ENCODE measurements at regions not wholly inside any gene's neighbourhood (a gene's known extent, or its start where the extent isn't known, plus 50 kb on each side); places are given as distances from the start of the nearest gene placed in this dataset.

- TF ChIP-seq PKNOX1 (IDR thresholded peaks at IDR 0.05) (no peak), NFIC (IDR thresholded peaks at IDR 0.05; ENCODE audit: low read depth, low read length) (no peak)
These were observed 222.6 kb upstream of the DPYD start (continued) for GRCh38 chr1:98143403-98143802.

- FAIRE-seq, result no peak
- Histone ChIP-seq H3K79me2 (ENCODE audit: control insufficient read depth, insufficient read depth, low read length) (no peaks in the 10 kb centered on the region), H3K4me2 (ENCODE audit: control insufficient read depth, insufficient read depth) (no peak overlapping the region), H3K27me3 (replicated peaks in 1 of 2; ENCODE audit: control insufficient read depth in 2 of 2, insufficient read depth in 2 of 2, low read length in 1 of 2) (no peaks in the 10 kb centered on the region), H3K27ac (ENCODE audit: control insufficient read depth, insufficient read depth) (no peak overlapping the region), H3K4me1 (ENCODE audit: control insufficient read depth, insufficient read depth, low read length) (no peaks in the 10 kb centered on the region), H2AFZ (ENCODE audit: control insufficient read depth, low read depth, low read length) (no peak overlapping the region), H3K9ac (ENCODE audit: control insufficient read depth, insufficient read depth, low read length) (no peak overlapping the region), H3K36me3 (ENCODE audit: control insufficient read depth in 2 of 2, insufficient read depth in 2 of 2, low read length in 1 of 2) (no peaks in the 10 kb centered on the region), H3K4me3 (no peak overlapping the region), H4K20me1 (ENCODE audit: control insufficient read depth, insufficient read depth) (no peaks in the 10 kb centered on the region), H3K9me3 (replicated peaks; ENCODE audit: control insufficient read depth, insufficient read depth, low read length) (no peaks in the 10 kb centered on the region)
- BruUV-seq (replicated peaks), result no TSS peak
- CTCF ChIA-PET, result no interaction called here
- in situ Hi-C loops (cut with MboI) (no loop called here), intact Hi-C loops (cut with micrococcal nuclease; ENCODE audit: unreplicated experiment) (no loop called here)
- WGBS (ENCODE audit: insufficient coverage, insufficient replicate concordance, low lambda C conversion rate, missing lambda C conversion rate), result 5% methylated on average over 4 of the region's 4 CpGs
- SMC1A ChIA-PET (ENCODE audit: uncharacterized antibody, unreplicated experiment), result no interaction called here
- RAD21 ChIA-PET (ENCODE audit: unreplicated experiment), result no interaction called here
- POLR2A ChIA-PET, result no interaction called here
- no peak for DNase-seq (ENCODE audit: low read depth, low spot score)
- no peak for ATAC-seq
- TF ChIP-seq NFYA (IDR thresholded peaks at IDR 0.05; ENCODE audit: borderline replicate concordance, low read depth, low read length), result no peak
- no peak for TF ChIP-seq HDAC2 (IDR thresholded peaks at IDR 0.05)
- no peak for TF ChIP-seq IKZF2 (IDR thresholded peaks at IDR 0.05)
- no peak for TF ChIP-seq SP1 (IDR thresholded peaks at IDR 0.05; ENCODE audit: low read depth, low read length)
- no peak for TF ChIP-seq SMAD5 (IDR thresholded peaks at IDR 0.05; ENCODE audit: low read depth)
- no peak for TF ChIP-seq PAX5 (IDR thresholded peaks at IDR 0.05; ENCODE audit: borderline replicate concordance, low read depth, low read length)
- TF ChIP-seq FOS (IDR thresholded peaks at IDR 0.05; ENCODE audit: borderline replicate concordance, extremely low read depth, insufficient read length), result no peak
- TF ChIP-seq CEBPB (IDR thresholded peaks at IDR 0.05; ENCODE audit: borderline replicate concordance in 1 of 2, low read depth in 2 of 2, low read length in 2 of 2), result no peak
- TF ChIP-seq CTCF (IDR thresholded peaks at IDR 0.05 in 2 of 3, conservative IDR thresholded peaks at IDR 0.05 in 1 of 3; ENCODE audit: control insufficient read depth in 2 of 3, extremely low read depth in 1 of 3, insufficient read depth in 1 of 3, low read depth in 3 of 3, low read length in 3 of 3), result no peak
- no peak for TF ChIP-seq ATF3 (IDR thresholded peaks at IDR 0.05; ENCODE audit: borderline replicate concordance, extremely low read depth, low read depth, low read length)
- no peak for TF ChIP-seq USF1 (IDR thresholded peaks at IDR 0.05; ENCODE audit: borderline replicate concordance, extremely low read length, insufficient read depth, low read depth, low read length)
- TF ChIP-seq SIX5 (IDR thresholded peaks at IDR 0.05; ENCODE audit: low read depth, low read length, severe bottlenecking), result no peak
- TF ChIP-seq BACH1 (IDR thresholded peaks at IDR 0.05; ENCODE audit: borderline replicate concordance), result no peak
- TF ChIP-seq CREM (IDR thresholded peaks at IDR 0.05; ENCODE audit: low read depth), result no peak
- no peak for TF ChIP-seq HCFC1 (IDR thresholded peaks at IDR 0.05; ENCODE audit: low read length)
- no peak for TF ChIP-seq E2F4 (IDR thresholded peaks at IDR 0.05; ENCODE audit: low read depth, low read length)
- no peak for TF ChIP-seq PKNOX1 (IDR thresholded peaks at IDR 0.05)
These were observed 212.3 kb upstream of the DPYD start for GRCh38 chr1:98133131-98133530.

Data from GM12878 (cell line).